Activated naive CD8-positive, alpha-beta T cell treated with anti-CD3 and anti-CD28 coated beads for 36 hours (primary cell): ENCODE measurements at regions not wholly inside any gene's neighbourhood (a gene's known extent, or its start where the extent isn't known, plus 50 kb on each side); places are given as distances from the start of the nearest gene placed in this dataset.
"Not testable (repeated sequence)": the region's sequence is repeated elsewhere in the genome, so short reads cannot be mapped to it uniquely, and the experiment has no call there.

Experiments used
- DNase-seq: peaks from one replicate; pipeline ENCODE4 v3.0.0; 2021
- H3K27ac Mint-ChIP-seq: one replicate; pipeline ENCODE4 v1.8.0; 2022; ENCODE audit warnings: mild to moderate bottlenecking, moderate library complexity, mixed read lengths
- H3K27me3 Mint-ChIP-seq: one replicate; pipeline ENCODE4 v1.8.0; 2022; ENCODE audit warnings: mild to moderate bottlenecking, mixed read lengths
- H3K36me3 Mint-ChIP-seq: one replicate; pipeline ENCODE4 v1.8.0; 2021; ENCODE audit warnings: mild to moderate bottlenecking, mixed read lengths
- H3K4me1 Mint-ChIP-seq: one replicate; pipeline ENCODE4 v1.8.0; 2021; ENCODE audit warnings: mixed read lengths
- H3K4me3 Mint-ChIP-seq: one replicate; pipeline ENCODE4 v1.8.0; 2022; ENCODE audit warnings: mild to moderate bottlenecking, moderate library complexity, mixed read lengths
- H3K9me3 Mint-ChIP-seq: one replicate; pipeline ENCODE4 v1.8.0; 2022; ENCODE audit warnings: mixed read lengths

DNA sequence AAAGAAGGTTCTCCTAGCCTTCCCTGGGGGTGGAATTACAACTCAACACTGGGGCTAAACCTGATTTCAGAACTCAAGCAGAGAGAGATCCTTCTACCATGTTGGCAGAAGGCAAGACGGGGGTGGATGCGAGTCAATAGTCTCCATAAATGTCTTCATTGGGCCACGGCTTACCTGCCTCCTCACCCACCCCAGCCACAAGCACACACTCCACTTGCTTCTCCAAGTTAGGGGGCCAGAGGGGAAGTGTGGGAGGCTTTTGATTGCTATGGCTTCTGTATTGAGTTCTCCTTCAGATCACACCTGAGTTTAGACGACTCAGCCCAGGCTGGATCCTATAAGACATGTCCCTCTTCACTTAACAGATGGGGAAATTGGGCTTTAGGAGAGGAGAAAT, 178.9 kb downstream of the UACA start:
- H3K27ac Mint-ChIP-seq = no peak overlapping the region

DNA sequence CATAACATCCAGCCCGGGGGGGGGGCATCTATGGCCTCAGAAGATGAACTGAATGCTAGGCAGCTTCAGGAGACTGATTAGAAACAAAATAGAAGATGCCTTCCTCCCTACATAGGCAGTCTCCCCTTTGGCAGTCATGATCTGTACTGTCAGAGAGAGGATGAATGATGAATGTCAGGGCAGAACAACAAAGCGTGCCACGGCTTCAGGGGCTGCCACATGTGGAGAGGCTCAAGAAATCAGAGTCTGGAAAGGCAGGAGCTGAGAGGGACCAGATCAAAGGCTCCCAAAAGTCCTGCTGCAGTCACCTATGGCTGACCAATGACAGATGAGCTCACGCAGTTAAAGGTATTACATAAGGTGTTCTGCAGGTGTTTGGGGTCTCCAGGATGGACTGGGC, 180.4 kb downstream of the UACA start:
- no peak for DNase-seq
- Mint-ChIP-seq H3K36me3 (no peaks in the 10 kb centered on the region), H3K4me1 (peaks cover 14% of the 10 kb centered on the region), H3K27me3 (peaks cover 25% of the 10 kb centered on the region), H3K27ac (no peak overlapping the region), H3K9me3 (no peaks in the 10 kb centered on the region), H3K4me3 (no peak overlapping the region)

More for the DNA sequence above, 178.9 kb downstream of the UACA start:
- Mint-ChIP-seq H3K36me3 (no peaks in the 10 kb centered on the region), H3K9me3 (no peaks in the 10 kb centered on the region), H3K4me1 (peaks cover 18% of the 10 kb centered on the region), H3K4me3 (no peak overlapping the region), H3K27me3 (peaks cover 28% of the 10 kb centered on the region)
- no peak for DNase-seq

DNA sequence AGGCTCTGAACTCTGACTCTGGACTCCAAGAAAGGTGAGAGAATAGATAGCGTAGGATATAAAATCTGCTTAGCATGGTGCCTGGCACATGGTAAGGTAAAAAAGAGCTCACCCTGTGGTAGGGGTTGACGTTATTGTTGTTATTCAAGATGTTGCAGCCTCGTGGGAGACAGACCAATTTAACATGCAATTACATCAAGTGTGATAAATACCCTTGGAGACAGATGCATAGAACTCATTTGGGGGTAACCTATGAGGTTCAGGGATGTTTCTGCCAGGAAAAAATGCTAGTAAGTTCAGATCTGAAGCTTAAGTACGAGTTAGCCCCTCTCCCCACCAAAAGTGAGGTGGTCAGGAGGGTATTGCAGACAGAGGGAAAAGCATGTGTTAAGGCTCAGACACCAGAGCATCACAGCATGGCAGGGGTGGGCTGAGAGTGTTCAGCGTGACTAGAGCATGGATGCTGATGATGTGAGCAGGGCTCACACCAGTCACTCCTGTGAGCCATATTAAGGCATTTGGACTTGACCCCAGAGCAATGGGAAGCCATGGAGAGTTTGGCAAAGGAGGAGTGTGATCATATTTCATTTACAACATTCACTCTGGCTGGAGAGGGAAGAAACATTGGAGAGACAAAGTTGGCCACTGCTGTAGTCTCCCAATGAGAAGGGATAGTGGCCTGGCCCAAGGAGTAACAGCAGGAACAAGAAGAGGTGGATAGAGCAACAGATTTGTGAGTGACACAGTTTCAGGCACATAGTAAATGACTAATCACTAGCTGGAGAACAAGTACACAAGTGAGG, 181.0 kb downstream of the UACA start:
- peaks cover 14% of the 10 kb centered on the region for H3K4me1 Mint-ChIP-seq
- no peak overlapping the region for H3K4me3 Mint-ChIP-seq
- H3K27me3 Mint-ChIP-seq = peaks cover 21% of the 10 kb centered on the region
- no peaks in the 10 kb centered on the region for H3K36me3 Mint-ChIP-seq
- no peak overlapping the region for H3K27ac Mint-ChIP-seq
- DNase-seq = no peak
- H3K9me3 Mint-ChIP-seq = no peaks in the 10 kb centered on the region

DNA sequence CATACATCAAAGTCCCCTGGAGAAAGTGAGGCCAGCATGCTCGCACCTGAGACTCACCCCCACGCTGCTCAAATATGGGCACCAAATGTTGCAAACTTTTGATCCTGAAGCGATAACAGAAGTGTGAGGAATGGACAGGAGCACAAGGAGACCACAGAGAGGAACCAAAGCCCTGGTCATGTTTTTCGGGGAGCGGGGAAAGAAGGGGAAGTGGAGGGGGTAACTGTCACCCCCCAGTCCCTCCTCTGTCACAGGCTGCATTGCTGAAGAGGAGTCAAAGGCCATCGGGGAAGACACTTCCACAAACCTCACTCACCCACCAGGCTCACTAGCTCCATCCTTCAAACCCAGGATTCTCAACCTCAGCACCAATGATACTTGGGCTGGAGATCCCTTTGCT, 182.4 kb downstream of the UACA start:
- DNase-seq = no peak
- Mint-ChIP-seq H3K4me1 (peaks cover 13% of the 10 kb centered on the region), H3K4me3 (no peak overlapping the region), H3K36me3 (no peaks in the 10 kb centered on the region), H3K27me3 (peaks cover 13% of the 10 kb centered on the region), H3K9me3 (no peaks in the 10 kb centered on the region), H3K27ac (no peak overlapping the region)

DNA sequence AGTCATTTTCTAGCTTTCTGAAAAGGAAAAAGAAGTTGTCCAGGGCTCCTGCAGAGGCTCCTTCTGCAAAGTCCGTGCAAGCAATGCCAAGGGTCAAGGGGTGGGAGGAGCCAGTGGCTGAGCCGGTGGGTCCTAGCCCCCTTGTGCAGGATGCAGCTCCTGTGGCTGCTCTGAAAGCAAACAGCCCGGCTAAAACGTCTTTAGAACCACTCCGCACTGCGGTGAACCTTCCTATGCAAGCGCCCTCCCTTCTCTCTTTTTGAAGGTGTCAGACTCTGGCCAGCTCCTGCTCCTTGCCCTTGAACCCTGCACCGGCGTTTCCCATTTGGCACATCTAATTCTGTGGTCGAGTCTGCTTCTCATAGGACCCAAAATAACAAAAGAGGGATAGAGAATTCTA, 183.1 kb downstream of the UACA start:
- no peaks in the 10 kb centered on the region for H3K36me3 Mint-ChIP-seq
- H3K4me1 Mint-ChIP-seq = peaks cover 14% of the 10 kb centered on the region
- peaks cover 9% of the 10 kb centered on the region for H3K27me3 Mint-ChIP-seq
- no peak overlapping the region for H3K27ac Mint-ChIP-seq
- H3K4me3 Mint-ChIP-seq = no peak overlapping the region
- no peak for DNase-seq
- H3K9me3 Mint-ChIP-seq = no peaks in the 10 kb centered on the region

DNA sequence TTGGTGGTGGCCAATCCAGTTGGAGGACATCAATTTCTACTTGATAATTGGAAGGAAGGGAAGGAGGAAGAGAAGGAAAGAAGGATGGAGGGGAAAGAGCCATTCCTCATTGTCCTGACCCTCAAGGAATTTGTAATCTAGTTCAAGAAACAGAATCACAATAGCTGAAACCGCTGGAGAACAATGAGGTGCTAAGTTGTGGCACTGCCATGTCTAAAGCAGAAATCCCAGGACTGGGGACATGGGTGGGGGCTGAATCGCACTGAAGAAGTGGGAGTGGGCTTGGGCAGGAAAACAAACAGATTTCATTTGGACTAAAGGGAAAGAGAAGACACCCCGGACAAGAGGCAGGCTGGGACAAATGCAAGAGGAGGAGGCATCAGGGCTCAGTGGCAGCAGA, 183.6 kb downstream of the UACA start:
- no peak overlapping the region for H3K4me3 Mint-ChIP-seq
- peaks cover 1% of the 10 kb centered on the region for H3K36me3 Mint-ChIP-seq
- H3K4me1 Mint-ChIP-seq = peaks cover 14% of the 10 kb centered on the region
- peaks cover 3% of the 10 kb centered on the region for H3K9me3 Mint-ChIP-seq
- no peak overlapping the region for H3K27ac Mint-ChIP-seq
- DNase-seq = no peak
- H3K27me3 Mint-ChIP-seq = peaks cover 9% of the 10 kb centered on the region

DNA sequence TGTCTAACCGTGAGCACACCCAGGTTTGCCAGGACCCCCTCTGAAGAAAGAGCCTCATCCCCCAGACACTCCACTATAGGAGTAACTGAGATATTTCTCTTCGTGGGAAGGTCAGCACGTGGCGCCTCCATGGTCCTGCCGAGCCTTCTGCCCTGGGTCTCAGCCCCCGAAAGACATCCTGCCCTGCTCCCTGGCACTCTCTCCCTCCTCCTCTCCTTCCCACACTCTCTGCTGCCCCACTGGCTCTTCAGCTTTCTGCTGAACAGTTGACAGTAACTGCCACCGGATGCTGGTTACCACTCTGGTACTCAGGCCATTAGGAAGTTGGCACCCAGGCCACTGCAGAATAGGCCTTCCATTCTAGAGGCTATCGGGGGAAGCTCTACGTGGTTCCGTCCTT, 185.2 kb downstream of the UACA start:
- Mint-ChIP-seq H3K27ac (peak overlapping the region; percentile 54), H3K4me3 (no peak overlapping the region), H3K9me3 (peaks cover 6% of the 10 kb centered on the region), H3K27me3 (peaks cover 6% of the 10 kb centered on the region), H3K4me1 (peaks cover 8% of the 10 kb centered on the region), H3K36me3 (peaks cover 6% of the 10 kb centered on the region)
- DNase-seq = no peak

DNA sequence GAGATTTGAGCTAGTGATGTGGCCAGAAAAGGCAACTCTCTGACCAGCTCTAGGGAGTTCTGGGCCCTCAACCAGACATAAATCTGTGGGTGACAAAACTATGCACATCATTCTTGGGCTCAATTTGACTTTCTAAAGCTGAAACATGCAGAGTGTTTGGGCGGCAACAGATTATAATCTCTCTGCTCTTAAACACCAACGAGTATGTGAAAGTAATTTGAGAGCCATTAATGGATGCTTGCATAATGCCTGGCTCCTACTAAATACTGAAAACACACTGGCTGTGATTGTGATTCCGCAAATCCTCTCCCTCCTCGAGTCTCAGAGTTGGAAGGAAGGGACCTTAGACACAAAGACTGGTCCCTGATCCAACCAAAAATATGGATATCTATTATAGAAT, 186.7 kb downstream of the UACA start:
- H3K9me3 Mint-ChIP-seq = peaks cover 6% of the 10 kb centered on the region
- H3K4me1 Mint-ChIP-seq = peaks cover 8% of the 10 kb centered on the region
- peaks cover 6% of the 10 kb centered on the region for H3K27me3 Mint-ChIP-seq
- no peak overlapping the region for H3K27ac Mint-ChIP-seq
- no peak overlapping the region for H3K4me3 Mint-ChIP-seq
- peaks cover 6% of the 10 kb centered on the region for H3K36me3 Mint-ChIP-seq
- no peak for DNase-seq

DNA sequence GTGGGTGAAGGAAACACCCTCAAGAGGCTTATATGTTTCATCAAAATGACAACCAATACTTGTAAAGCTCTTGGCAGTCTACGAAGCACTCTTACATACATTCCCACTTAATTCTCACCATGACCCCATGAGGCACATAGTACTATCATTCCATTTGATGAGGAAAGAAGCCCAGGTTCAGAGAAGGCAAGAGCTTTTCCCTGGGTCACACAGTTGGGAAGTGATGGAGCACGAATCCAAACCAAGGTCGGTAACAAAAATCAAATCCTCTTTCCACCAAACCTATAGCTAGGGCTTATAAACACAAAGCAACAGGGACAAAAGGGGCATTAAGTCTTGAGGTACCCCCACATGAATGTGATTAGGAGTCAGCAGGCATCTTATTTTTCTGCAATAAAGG, 187.1 kb downstream of the UACA start:
- H3K4me1 Mint-ChIP-seq = peaks cover 8% of the 10 kb centered on the region
- peaks cover 6% of the 10 kb centered on the region for H3K36me3 Mint-ChIP-seq
- peaks cover 6% of the 10 kb centered on the region for H3K9me3 Mint-ChIP-seq
- H3K27ac Mint-ChIP-seq = no peak overlapping the region
- H3K4me3 Mint-ChIP-seq = no peak overlapping the region
- peaks cover 6% of the 10 kb centered on the region for H3K27me3 Mint-ChIP-seq
- DNase-seq = no peak

DNA sequence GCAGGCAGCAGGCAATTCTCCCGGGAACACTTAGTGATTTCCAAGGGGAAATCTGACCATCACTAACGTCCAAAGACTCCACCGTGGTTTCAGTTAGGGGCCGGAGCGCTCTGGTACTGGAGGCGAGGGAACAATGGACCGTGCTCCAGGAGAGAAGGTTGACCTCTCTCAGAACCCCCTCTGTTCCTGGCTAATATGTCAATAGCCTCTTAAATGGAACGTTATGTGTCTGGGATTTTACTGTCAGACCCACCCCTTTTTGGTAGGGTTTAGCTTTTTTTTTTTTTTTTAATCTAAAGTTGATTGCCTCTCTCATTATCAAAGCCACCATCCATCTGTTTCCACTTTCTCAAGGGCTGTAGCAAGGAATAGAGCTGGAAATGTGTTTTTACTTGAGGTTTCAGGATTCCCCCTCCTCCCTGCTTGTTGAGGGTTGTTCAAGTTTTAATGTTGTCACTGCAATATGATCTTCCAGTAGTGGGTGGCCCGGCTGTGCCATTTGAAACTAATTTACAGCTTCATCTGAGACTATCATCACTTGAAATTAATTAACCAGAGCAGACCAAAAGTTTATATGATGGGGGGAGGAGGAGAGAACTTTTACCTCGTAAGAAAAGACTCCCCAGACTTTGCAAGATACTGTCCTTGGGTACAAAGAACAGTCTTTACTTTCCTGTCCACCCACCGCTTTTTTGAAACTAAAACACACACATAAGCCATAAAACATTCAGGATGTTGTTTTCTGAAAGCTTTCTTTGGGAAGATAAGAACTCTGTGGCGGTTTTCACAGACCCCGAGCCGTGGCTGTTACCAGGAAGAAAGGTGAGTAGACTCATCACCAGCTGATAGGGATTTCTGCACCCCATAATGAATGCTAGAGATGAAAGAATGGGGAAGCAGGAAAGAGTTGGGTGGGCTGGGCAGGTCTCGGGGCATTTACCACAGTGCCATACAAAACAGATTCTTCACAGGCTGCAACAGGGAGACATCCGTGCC, 187.8 kb downstream of the UACA start:
- H3K27ac Mint-ChIP-seq = no peak overlapping the region
- DNase-seq = no peak
- peaks cover 6% of the 10 kb centered on the region for H3K9me3 Mint-ChIP-seq
- H3K4me1 Mint-ChIP-seq = peaks cover 8% of the 10 kb centered on the region
- H3K4me3 Mint-ChIP-seq = no peak overlapping the region
- H3K27me3 Mint-ChIP-seq = peaks cover 6% of the 10 kb centered on the region
- H3K36me3 Mint-ChIP-seq = peaks cover 6% of the 10 kb centered on the region

DNA sequence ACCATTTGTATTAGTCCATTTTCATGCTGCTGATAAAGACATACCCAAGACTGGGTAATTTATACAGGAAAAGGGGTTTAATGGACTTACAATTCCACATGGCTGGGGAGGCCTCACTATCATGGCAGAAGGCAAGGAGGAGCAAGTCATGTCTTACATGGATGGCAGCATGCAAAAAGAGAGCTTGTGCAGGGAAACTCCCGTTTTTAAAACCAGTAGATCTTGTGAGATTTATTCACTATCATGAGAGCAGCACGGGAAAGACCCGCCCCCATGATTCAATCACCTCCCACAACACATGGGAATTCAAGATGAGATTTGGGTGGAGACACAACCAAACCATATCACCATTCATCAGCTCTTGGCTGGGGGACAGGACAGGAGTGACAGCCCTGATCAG, 189.0 kb downstream of the UACA start:
- not testable (repeated sequence) for DNase-seq, H3K4me3 Mint-ChIP-seq, H3K27ac Mint-ChIP-seq, H3K36me3 Mint-ChIP-seq, H3K27me3 Mint-ChIP-seq, H3K9me3 Mint-ChIP-seq
- peaks cover 12% of the 10 kb centered on the region for H3K4me1 Mint-ChIP-seq

DNA sequence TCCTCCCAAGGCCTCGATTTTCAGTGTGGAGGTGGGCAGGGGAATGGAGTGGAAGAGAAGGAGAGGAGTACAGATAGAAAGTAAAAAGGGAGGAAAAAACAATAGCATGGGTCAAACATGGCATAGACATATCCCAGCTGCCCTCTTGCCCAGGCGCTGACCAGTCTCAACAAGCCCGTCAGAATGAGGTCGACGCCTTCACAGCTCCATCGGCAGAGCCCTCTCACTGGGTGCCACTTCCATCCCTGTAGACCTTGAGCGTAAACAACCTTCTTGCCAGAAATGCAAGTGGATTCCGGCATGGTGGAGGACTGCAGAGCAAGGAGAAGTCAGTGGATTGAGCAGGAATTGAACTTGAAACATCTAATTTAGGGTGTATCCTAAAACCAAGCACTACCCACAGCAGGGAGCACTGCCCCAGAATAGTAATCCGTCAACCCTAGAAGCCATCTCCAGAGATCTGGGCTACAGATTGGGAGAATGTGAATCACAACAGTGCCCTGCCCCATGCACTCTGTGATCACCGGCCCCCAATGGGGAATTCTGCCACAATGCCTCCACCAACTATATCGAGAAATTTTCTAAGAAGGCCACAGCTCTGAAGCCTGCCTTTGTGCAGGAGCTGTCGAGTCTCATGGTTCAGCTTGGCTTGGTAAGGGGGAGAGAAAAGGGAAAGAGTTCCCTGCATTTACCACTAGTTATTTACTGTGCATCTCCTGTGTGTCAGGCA, 190.1 kb downstream of the UACA start:
- no peak for DNase-seq
- Mint-ChIP-seq H3K4me3 (no peak overlapping the region), H3K9me3 (peaks cover 6% of the 10 kb centered on the region), H3K36me3 (peaks cover 6% of the 10 kb centered on the region), H3K4me1 (peaks cover 12% of the 10 kb centered on the region), H3K27me3 (peaks cover 4% of the 10 kb centered on the region), H3K27ac (no peak overlapping the region)

DNA sequence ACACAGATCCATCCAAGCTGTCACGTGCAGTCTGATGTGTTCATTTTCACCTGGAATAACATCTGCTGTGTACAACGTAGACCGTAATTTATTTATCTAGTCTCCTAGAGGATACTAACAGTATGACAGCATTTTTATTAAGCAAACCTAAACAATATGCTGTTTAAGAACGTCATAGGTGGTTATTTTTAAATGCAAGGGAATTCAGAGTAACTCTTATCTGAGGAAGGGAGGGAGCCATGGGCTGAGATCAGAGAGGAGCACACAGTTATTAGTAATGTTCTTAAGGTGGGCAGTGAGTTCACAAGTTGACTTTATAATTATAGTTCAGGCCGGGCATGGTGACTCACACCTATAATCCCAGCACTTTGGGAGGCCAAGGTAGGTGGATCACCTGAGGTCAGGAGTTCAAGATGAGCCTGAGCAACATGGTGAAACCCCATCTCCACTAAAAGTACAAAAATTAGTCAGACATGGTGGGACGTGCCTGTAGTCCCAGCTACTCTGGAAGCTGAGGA, 193.6 kb downstream of the UACA start:
- Mint-ChIP-seq H3K27me3 (no peaks in the 10 kb centered on the region), H3K36me3 (peaks cover 5% of the 10 kb centered on the region), H3K9me3 (peaks cover 3% of the 10 kb centered on the region), H3K4me3 (no peak overlapping the region), H3K27ac (no peak overlapping the region), H3K4me1 (peaks cover 11% of the 10 kb centered on the region)
- DNase-seq = no peak

DNA sequence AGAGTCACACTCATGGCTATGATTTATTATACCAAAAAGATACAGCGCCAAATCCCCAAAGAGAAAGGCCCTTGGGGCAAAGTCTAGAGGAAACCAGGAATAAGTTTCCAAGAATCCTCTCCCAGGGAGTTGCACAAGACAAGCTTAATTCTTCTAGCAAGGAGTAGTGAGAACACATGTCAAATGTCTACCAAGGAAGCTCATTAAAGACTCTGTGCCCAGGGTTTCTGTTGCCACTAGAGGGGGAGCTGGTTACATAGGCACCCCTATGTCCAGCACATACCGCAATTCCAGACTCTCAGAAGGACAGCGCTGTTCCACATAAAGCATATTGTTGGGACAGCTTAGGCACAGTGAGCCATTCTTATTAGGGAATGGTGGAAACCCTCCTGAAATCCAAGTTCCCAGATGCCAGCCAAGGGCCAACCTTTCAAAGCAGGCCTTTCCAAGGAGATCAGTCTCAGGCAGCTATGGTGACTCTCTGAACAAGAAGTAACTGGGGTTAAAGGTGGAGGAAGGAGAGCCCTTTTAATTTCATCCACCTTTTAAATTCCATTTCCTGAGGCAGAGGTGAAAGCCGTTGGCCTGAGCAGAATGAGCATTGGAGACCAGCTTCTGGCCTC, 194.2 kb downstream of the UACA start:
- Mint-ChIP-seq H3K27ac (no peak overlapping the region), H3K36me3 (peaks cover 3% of the 10 kb centered on the region), H3K9me3 (peaks cover 2% of the 10 kb centered on the region), H3K4me3 (no peak overlapping the region), H3K27me3 (no peaks in the 10 kb centered on the region), H3K4me1 (peaks cover 11% of the 10 kb centered on the region)
- no peak for DNase-seq
